GM04503 (cell line): ENCODE measurements at regions not wholly inside any gene's neighbourhood (a gene's known extent, or its start where the extent isn't known, plus 50 kb on each side); places are given as distances from the start of the nearest gene placed in this dataset.

Experiments used
- DNase-seq: peaks from one replicate; pipeline ENCODE4 v3.0.0-alpha.2; 2012; ENCODE audit warnings: low read depth

- no peak for DNase-seq
Observed at GRCh38 chr13:73748404-73748803, 385.8 kb downstream of the KLF12 start.

GRCh38 chr13:73745190-73745589, 389.0 kb downstream of the KLF12 start:
- DNase-seq = no peak

- DNase-seq = no peak
Observed at GRCh38 chr13:73742982-73743381, 391.2 kb downstream of the KLF12 start.

GRCh38 chr13:73741742-73742141, 392.5 kb downstream of the KLF12 start:
- DNase-seq = no peak

- DNase-seq = no peak
Observed at GRCh38 chr13:73741111-73741510, 393.1 kb downstream of the KLF12 start.

- no peak for DNase-seq
Observed at GRCh38 chr13:73740666-73741065, 393.5 kb downstream of the KLF12 start.

GRCh38 chr13:73739394-73739793, 394.8 kb downstream of the KLF12 start:
- DNase-seq = no peak

- DNase-seq = no peak
Observed at GRCh38 chr13:73738626-73739025, 395.6 kb downstream of the KLF12 start.

GRCh38 chr13:73737214-73737613, 397.0 kb downstream of the KLF12 start:
- DNase-seq = no peak

- DNase-seq = no peak
Observed at GRCh38 chr13:73733706-73734105, 400.5 kb downstream of the KLF12 start.

GRCh38 chr13:73732350-73732749, 401.9 kb downstream of the KLF12 start:
- no peak for DNase-seq

- no peak for DNase-seq
Observed at GRCh38 chr13:73731564-73731963, 402.6 kb downstream of the KLF12 start.

GRCh38 chr13:73730014-73730413, 404.2 kb downstream of the KLF12 start:
- no peak for DNase-seq

- DNase-seq = no peak
Observed at GRCh38 chr13:73729046-73729445, 405.2 kb downstream of the KLF12 start.

- DNase-seq = peak; percentile 12
Observed at GRCh38 chr13:73722120-73722519, 412.1 kb downstream of the KLF12 start.

- DNase-seq = no peak
Observed at GRCh38 chr13:73721571-73721970, 412.6 kb downstream of the KLF12 start.

GRCh38 chr13:73720216-73720840, 413.9 kb downstream of the KLF12 start:
- DNase-seq = no peak

GRCh38 chr13:73718246-73718645, 416.0 kb downstream of the KLF12 start:
- no peak for DNase-seq

- DNase-seq = no peak
Observed at GRCh38 chr13:73717632-73718031, 416.6 kb downstream of the KLF12 start.

- no peak for DNase-seq
Observed at GRCh38 chr13:73715911-73716510, 418.2 kb downstream of the KLF12 start.

GRCh38 chr13:73715114-73715910, 418.9 kb downstream of the KLF12 start:
- DNase-seq = no peak

- no peak for DNase-seq
Observed at GRCh38 chr13:73714522-73714921, 419.7 kb downstream of the KLF12 start.

- DNase-seq = peak; percentile 21
Observed at GRCh38 chr13:73708393-73708985, 425.7 kb downstream of the KLF12 start.
